ENCODE measurements at regions not wholly inside any gene's neighbourhood (a gene's known extent, or its start where the extent isn't known, plus 50 kb on each side); places are given as distances from the start of the nearest gene placed in this dataset.

- TF ChIP-seq TAF1 (IDR thresholded peaks at IDR 0.05; ENCODE audit: low read depth) (no peak), REST (IDR thresholded peaks at IDR 0.05; ENCODE audit: borderline replicate concordance) (no peak), SMC3 (conservative IDR thresholded peaks at IDR 0.05; ENCODE audit: poor library complexity) (no peak), RAD21 (conservative IDR thresholded peaks at IDR 0.05) (no peak), MXI1 (conservative IDR thresholded peaks at IDR 0.05; ENCODE audit: poor library complexity, severe bottlenecking) (no peak), CTCF (IDR thresholded peaks at IDR 0.05; ENCODE audit: poor library complexity, severe bottlenecking) (no peak), EZH2 (IDR thresholded peaks at IDR 0.05; ENCODE audit: borderline replicate concordance, insufficient read depth, low read length, poor library complexity, severe bottlenecking) (no peak), EP300 (conservative IDR thresholded peaks at IDR 0.05; ENCODE audit: poor library complexity, severe bottlenecking) (no peak), POLR2AphosphoS5 (IDR thresholded peaks at IDR 0.05) (no peak)
- no peak overlapping the region for H3K4me3 ChIP-seq (ENCODE audit: low read length)
- no peaks in the 10 kb centered on the region for H3K27me3 ChIP-seq (ENCODE audit: insufficient read depth, low read depth, low read length)
- no peaks in the 10 kb centered on the region for H3F3A ChIP-seq (ENCODE audit: insufficient read depth, low read length, poor library complexity, severe bottlenecking)
- H3K27ac ChIP-seq (ENCODE audit: low read length), result no peak overlapping the region
- H3K79me2 ChIP-seq (replicated peaks; ENCODE audit: insufficient read depth, low read length), result no peaks in the 10 kb centered on the region
- H3K36me3 ChIP-seq (ENCODE audit: insufficient read depth, low read length), result no peaks in the 10 kb centered on the region
- H2AFZ ChIP-seq (ENCODE audit: low read depth, low read length), result no peak overlapping the region
- no peaks in the 10 kb centered on the region for H3K9me2 ChIP-seq (ENCODE audit: insufficient read depth, low read length)
- H3K9me3 ChIP-seq (ENCODE audit: low read length), result no peaks in the 10 kb centered on the region
- no peaks in the 10 kb centered on the region for H4K20me1 ChIP-seq (ENCODE audit: insufficient read depth)
- H3K9ac ChIP-seq (ENCODE audit: low read length), result no peak overlapping the region
- H3K4me2 ChIP-seq (ENCODE audit: low read length), result no peak overlapping the region
Observed at GRCh38 chr14:98334186-98334585, 937.8 kb downstream of the BCL11B start.

- Histone ChIP-seq H3K27ac (ENCODE audit: low read length) (no peak overlapping the region), H3K9me2 (ENCODE audit: insufficient read depth, low read length) (no peaks in the 10 kb centered on the region), H2AFZ (ENCODE audit: low read depth, low read length) (no peak overlapping the region), H3K36me3 (ENCODE audit: insufficient read depth, low read length) (no peaks in the 10 kb centered on the region), H3K4me2 (ENCODE audit: low read length) (no peak overlapping the region), H3K9ac (ENCODE audit: low read length) (no peak overlapping the region), H3F3A (ENCODE audit: insufficient read depth, low read length, poor library complexity, severe bottlenecking) (no peaks in the 10 kb centered on the region), H3K4me3 (ENCODE audit: low read length) (no peak overlapping the region), H4K20me1 (ENCODE audit: insufficient read depth) (no peaks in the 10 kb centered on the region), H3K79me2 (replicated peaks; ENCODE audit: insufficient read depth, low read length) (no peaks in the 10 kb centered on the region), H3K27me3 (ENCODE audit: insufficient read depth, low read depth, low read length) (no peaks in the 10 kb centered on the region), H3K9me3 (ENCODE audit: low read length) (no peaks in the 10 kb centered on the region)
- TF ChIP-seq SMC3 (conservative IDR thresholded peaks at IDR 0.05; ENCODE audit: poor library complexity), result no peak
- TF ChIP-seq REST (IDR thresholded peaks at IDR 0.05; ENCODE audit: borderline replicate concordance), result no peak
- TF ChIP-seq RAD21 (conservative IDR thresholded peaks at IDR 0.05), result no peak
- TF ChIP-seq TAF1 (IDR thresholded peaks at IDR 0.05; ENCODE audit: low read depth), result no peak
- no peak for TF ChIP-seq CTCF (IDR thresholded peaks at IDR 0.05; ENCODE audit: poor library complexity, severe bottlenecking)
- no peak for TF ChIP-seq EZH2 (IDR thresholded peaks at IDR 0.05; ENCODE audit: borderline replicate concordance, insufficient read depth, low read length, poor library complexity, severe bottlenecking)
- TF ChIP-seq MXI1 (conservative IDR thresholded peaks at IDR 0.05; ENCODE audit: poor library complexity, severe bottlenecking), result no peak
- TF ChIP-seq POLR2AphosphoS5 (IDR thresholded peaks at IDR 0.05), result no peak
- TF ChIP-seq EP300 (conservative IDR thresholded peaks at IDR 0.05; ENCODE audit: poor library complexity, severe bottlenecking), result no peak
Observed at GRCh38 chr14:98341211-98341610, 930.8 kb downstream of the BCL11B start.

Measured in neural cell (in vitro differentiated cells).